NCI-H2029 (cell line): ENCODE measurements at regions not wholly inside any gene's neighbourhood (a gene's known extent, or its start where the extent isn't known, plus 50 kb on each side); places are given as distances from the start of the nearest gene placed in this dataset.

ENCODE experiments used
- DNase-seq: peaks from one replicate; lab custom pipeline; 2025; lab: John Stamatoyannopoulos, UW

GRCh38 chr2:180604077-180604476 lies 376.3 kb upstream of the UBE2E3 start:
- DNase-seq = no peak

DNA sequence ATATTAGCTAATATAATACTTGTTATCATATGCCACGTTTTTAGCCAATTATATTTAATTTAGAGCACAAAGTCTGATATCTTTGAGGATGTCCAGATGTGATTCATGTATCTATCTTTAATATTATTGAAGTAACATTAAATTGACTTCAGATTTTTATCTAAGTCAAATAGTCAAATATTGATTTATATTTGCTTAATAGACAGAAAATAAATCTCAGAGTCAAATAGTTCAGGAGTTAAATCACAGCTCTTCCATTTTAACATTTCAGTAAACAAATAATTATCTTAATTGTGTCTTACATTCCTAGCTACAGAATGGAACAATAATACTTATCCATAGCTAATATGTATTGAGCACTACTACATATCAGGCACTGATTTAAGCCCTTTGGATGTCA lies 379.4 kb upstream of the UBE2E3 start:
- DNase-seq = no peak

- no peak for DNase-seq
Observed at GRCh38 chr2:180599804-180600203, 380.6 kb upstream of the UBE2E3 start.

GRCh38 chr2:180597179-180597578 lies 383.2 kb upstream of the UBE2E3 start:
- no peak for DNase-seq

- no peak for DNase-seq
Observed at GRCh38 chr2:180596453-180596852, 384.0 kb upstream of the UBE2E3 start.

DNA sequence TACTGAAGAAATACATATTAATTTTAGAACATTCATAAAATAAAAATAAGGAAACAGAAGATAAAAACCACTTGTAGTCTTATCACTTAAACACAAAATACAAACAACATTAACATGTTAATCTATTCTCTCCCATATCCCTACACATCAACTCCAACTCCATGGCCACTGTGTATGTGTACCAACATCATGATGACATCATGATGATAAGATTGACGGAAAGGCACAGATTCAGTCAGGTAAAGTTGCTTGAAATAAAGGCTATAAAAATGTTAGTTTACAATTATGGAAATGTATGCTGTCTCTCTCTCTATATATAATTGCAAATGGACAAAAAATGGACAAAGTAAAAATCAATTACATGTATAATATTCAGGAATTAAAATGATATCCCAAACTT lies 388.5 kb upstream of the UBE2E3 start:
- no peak for DNase-seq

DNA sequence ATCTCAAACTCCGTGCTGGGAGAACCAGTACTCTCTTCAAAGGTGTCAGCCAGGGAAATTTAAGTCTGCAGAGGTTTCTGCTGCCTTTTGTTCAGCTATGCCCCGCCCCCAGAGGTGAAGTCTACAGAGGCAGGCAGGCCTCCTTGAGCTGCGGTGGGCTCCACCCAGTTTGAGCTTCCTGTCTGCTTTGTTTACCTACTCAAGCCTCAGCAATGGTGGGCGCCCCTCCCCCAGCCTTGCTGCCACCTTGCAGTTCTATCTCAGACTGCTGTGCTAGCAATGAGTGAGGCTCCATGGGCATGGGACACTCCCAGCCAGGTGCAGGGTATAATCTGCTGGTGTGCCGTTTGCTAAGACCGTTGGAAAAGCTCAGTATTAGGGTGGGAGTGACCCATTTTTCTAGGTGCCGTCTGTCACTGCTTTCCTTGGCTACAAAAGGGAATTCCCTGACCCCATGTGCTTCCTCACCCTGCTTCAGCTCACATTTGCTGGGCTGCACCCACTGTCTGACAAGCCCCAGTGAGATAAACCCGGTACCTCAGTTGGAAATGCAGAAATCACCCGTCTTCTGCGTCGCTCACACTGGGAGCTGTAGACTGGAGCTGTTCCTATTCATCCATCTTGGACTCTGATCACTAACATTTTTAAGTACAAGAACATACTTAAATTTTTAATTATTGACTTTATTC lies 389.2 kb upstream of the UBE2E3 start:
- peak; percentile 4 for DNase-seq

- no peak for DNase-seq
Observed at GRCh38 chr2:180583441-180584140, 396.8 kb upstream of the UBE2E3 start.

GRCh38 chr2:180579388-180579787 lies 401.0 kb upstream of the UBE2E3 start:
- no peak for DNase-seq

- no peak for DNase-seq
Observed at GRCh38 chr2:180578441-180578840, 402.0 kb upstream of the UBE2E3 start.

- DNase-seq = peak; percentile 20
Observed at GRCh38 chr2:180577567-180577966, 402.8 kb upstream of the UBE2E3 start.

- DNase-seq = peak; percentile 48
Observed at GRCh38 chr2:180573951-180574350, 406.5 kb upstream of the UBE2E3 start.

DNA sequence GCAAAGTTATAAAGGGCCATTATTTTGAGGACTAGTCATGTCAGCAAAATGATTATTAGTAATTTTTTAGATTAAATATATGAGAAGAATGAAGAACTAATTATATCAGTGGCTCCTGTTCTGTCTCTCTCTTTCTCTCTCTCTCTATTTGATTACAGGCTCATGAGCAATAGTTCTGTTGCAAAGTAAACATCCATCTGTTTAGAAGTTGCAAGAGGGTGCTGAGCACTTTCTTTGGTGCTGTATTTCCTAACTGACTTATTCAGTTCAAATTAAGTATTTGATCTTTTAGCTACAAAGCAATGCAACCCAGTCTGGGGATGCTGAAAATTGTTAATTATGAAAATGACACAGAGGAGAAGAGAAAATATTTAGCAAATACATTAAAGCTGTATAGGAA lies 408.1 kb upstream of the UBE2E3 start:
- no peak for DNase-seq

DNA sequence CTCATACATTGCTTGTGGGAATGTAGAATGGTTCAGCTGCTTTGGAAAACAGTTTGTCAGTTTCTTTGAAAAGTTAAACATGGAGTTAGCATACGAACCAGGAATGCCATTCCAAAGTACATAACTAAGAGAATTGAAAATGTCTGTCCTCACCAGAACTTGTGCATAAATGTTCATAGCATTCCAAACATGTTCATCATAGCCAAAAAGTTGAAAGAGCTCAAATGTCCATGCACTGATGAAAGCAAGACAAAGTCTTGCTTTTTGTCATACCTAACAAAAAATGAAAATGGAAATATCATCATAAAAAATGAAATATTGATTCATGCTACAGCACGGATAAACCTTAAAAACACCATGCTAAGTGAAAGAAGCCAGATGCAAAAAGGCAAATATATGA lies 408.8 kb upstream of the UBE2E3 start:
- no peak for DNase-seq

- no peak for DNase-seq
Observed at GRCh38 chr2:180570864-180571263, 409.5 kb upstream of the UBE2E3 start.

DNA sequence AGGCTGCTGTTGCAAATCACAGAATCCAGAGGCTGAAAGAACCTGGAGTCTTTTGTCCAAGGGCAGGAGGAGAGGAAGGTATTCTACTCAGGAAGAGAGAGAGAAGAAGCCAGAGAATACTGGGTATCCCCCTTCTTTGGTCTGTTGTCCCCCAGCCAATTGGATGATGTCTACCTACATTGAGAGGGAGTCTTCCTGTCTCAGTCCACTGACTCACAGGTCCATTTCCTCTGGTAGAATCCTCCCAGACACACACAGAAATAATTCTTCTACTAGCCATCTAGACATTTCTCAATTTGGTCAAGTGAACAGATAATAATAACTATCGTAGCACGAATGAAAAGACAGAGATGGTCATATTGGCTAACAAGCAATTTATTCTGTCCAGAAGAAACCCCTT lies 416.4 kb upstream of the UBE2E3 start:
- no peak for DNase-seq

GRCh38 chr2:180562378-180562777 lies 418.0 kb upstream of the UBE2E3 start:
- DNase-seq = no peak

DNA sequence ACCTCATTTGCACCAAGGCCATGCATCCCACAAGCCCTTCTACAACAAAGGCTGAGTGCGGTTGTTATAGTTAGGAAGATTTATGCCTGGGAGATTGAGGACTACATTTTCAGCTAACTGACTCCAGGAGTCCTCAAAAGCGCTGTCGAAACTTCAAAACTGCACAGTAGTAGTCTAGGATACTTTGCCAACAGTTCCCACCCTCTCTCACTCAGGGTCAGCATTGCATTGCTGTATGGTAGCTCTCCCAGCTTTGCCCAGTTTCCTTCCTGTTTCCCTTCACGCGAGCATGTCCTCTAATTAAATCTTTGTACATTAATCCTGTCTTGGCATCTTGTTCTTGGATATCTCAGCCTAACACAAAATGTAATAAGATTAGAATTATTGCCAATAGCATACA lies 420.6 kb upstream of the UBE2E3 start:
- DNase-seq = no peak

DNA sequence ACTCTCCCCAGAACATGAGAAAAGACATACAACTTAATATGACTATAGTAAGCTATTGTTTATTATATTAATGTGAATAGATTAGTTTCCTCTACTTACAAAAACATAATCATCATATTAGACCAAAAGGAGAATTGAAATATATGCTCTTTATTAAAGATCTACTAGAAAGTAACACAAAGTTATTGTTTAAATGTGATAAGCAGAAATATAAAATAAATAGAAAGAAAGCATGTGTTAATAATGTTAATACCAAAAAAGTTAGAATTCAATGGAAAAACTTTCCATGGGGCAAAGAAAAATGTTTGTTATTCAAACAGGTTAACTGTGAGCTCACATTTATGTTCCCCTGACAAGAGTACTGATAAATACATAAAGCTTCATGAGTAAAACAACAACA lies 421.4 kb upstream of the UBE2E3 start:
- no peak for DNase-seq

DNA sequence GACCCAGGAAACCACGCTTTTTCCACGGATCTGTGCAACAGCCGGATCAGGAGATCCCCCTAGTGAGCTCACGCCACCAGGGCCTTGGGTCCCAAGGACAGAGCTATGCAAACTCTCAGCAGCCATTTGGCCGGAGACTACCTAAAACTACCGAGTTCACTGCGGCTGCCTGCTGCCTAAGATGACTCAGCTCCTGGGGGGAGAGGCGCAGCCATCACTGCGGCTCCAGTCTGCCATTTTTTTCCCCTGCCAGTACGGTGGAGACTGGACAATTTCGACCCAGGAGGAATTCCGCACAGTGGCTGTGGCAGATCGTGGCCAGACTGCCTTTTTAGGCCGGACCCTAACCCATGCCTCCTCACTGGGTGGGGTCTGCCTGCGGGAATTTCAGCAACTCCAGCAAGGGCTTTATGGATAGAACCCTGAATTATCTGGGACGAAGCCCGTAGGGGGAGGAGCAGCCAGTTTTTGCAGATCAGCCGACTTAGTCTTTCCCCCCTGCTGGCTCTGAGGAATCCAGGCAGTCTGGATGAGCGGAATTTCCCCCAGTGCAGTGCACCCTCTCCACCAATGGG lies 424.9 kb upstream of the UBE2E3 start:
- no peak for DNase-seq

DNA sequence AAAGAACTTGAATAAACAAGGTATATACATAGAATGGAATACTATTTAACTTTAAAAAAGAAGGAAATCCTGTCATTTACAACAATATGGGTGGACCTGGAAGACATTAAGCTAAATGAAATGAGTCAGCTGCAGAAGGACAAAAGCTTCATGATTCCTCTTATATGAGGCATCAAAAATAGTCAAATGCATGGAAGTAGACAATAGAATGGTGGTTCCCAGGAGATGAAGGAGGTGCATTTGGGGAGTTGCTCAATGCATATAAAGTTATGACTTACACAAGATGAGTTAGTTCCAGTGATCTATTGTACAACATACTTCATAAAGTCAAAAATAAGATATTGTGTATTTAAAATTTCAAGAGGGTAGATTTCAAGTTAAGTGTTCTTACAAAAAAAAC lies 426.1 kb upstream of the UBE2E3 start:
- no peak for DNase-seq

DNA sequence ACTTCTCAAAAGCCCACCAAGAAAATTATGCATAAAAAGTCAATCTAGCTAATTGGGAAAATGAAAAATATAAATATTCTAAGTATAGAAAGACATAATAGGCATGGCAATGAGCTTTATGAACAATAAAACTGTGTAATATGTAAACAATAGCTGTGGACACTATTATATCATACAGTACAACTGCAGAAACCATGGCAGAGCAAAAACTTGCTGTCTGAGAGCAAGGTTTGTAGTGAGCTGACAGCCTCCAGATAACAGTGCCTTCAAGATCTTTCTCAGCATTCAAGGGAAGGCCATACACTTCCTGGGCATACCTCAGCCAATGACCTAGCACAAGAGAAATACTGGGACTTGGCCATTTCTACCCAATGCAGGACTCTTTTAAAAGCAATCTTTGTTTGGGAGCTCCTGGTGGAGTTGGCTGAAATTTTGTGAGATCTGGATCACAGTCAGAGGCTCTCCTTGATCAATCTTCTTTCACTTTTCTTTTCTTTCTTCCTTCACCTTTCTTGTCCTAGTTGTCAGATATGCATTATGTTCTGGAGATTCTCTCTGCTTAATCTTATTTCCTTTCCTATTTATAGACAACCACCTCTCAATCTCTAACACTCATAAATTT lies 427.2 kb upstream of the UBE2E3 start:
- no peak for DNase-seq

GRCh38 chr2:180542511-180542910 lies 437.9 kb upstream of the UBE2E3 start:
- DNase-seq = no peak
